HepG2 (cell line): ENCODE measurements at regions not wholly inside any gene's neighbourhood (a gene's known extent, or its start where the extent isn't known, plus 50 kb on each side); places are given as distances from the start of the nearest gene placed in this dataset.

Experiments used
- ATAC-seq: fragments of 200-7000 bp; cut with Tn5 transposase; 3 replicates; pipeline ENCODE4 v1.9.1; 2020; ENCODE audit warnings: mild to moderate bottlenecking, moderate library complexity
- BruUV-seq: library from RNA; stranded (reverse); fragments of 400-500 nt; replicated peaks from 2 replicates; lab custom pipeline; 2021; lab: Mats Ljungman, UMichigan
- CTCF ChIA-PET: fragments of 300-600 bp; formaldehyde crosslinking; extraction: SDS; loops from one replicate; lab custom pipeline; 2021; ENCODE audit warnings: low total read pairs, inconsistent platforms, low intra/inter-chr PET ratio; lab: Yijun Ruan, JAX
- POLR2A ChIA-PET: fragments of 350-600 bp; sonication (Branson Sonifier 250); formaldehyde crosslinking; loops from one replicate; lab custom pipeline; 2020; ENCODE audit warnings: antibody characterized with exemption, inconsistent platforms; lab: Yijun Ruan, JAX
- DNase-seq: peaks from one replicate; pipeline ENCODE4 v3.0.0-alpha.2; 2015; ENCODE audit warnings: low spot score
- FAIRE-seq: peaks from 3 replicates; lab custom pipeline; 2011; peaks lifted over from hg19 to GRCh38; lab: Jason Lieb, UNC
- H2AFZ ChIP-seq: one replicate; pipeline ENCODE4 v1.6.1; 2011; ENCODE audit warnings: low read length, inconsistent platforms
- H3K27ac ChIP-seq: fragments of 300-600 bp; 3 replicates; pipeline ENCODE4 v1.8.0; 2011; ENCODE audit warnings: mixed run types, mild to moderate bottlenecking, mixed read lengths, low read length, inconsistent platforms; ENCODE audit not compliant: insufficient read depth; ENCODE audit errors: extremely low read length
- H3K27me3 ChIP-seq, 2 experiments: fragments of 200-600 bp in 1 of 2; 2 replicates in 1 of 2; 3 replicates in 1 of 2; pipeline versions ENCODE4 v1.6.0 to v1.8.0; 2011; ENCODE audit warnings: low read length in 2 of 2, mild to moderate bottlenecking in 2 of 2, moderate library complexity in 2 of 2, inconsistent platforms in 1 of 2; ENCODE audit not compliant: insufficient read depth in 2 of 2, control insufficient read depth in 1 of 2
- H3K36me3 ChIP-seq, 2 experiments: fragments of 200-600 bp in 1 of 2; replicated peaks in 1 of 2; 2 replicates in 1 of 2; 3 replicates in 1 of 2; pipeline versions ENCODE4 v1.5.1 to v1.8.0; 2011; ENCODE audit warnings: low read length in 2 of 2, inconsistent platforms in 1 of 2; ENCODE audit not compliant: insufficient read depth in 2 of 2, control insufficient read depth in 1 of 2
- H3K4me1 ChIP-seq: 2 replicates; pipeline ENCODE4 v1.5.1; 2012; ENCODE audit warnings: low read length, inconsistent platforms; ENCODE audit not compliant: insufficient read depth
- H3K4me2 ChIP-seq: 2 replicates; pipeline ENCODE4 v1.6.0; 2011; ENCODE audit warnings: low read depth, low read length, inconsistent platforms
- H3K4me3 ChIP-seq, 3 experiments: fragments of 200-600 bp in 1 of 3; sonication (generic), shearing (Covaris generic) in 1 of 3; replicated peaks in 1 of 3; 2 replicates each; pipeline ENCODE4 v1.5.1; 2011 to 2016; ENCODE audit warnings: low read length in 3 of 3, inconsistent platforms in 2 of 3, low read depth in 2 of 3, mild to moderate bottlenecking in 2 of 3, control low read depth in 1 of 3, mixed read lengths in 1 of 3; ENCODE audit not compliant: insufficient read depth in 1 of 3
- H3K79me2 ChIP-seq: one replicate; pipeline ENCODE4 v1.6.1; 2011; ENCODE audit warnings: low read length, inconsistent platforms; ENCODE audit not compliant: insufficient read depth
- H3K9ac ChIP-seq: 2 replicates; pipeline ENCODE4 v1.6.0; 2011; ENCODE audit warnings: mild to moderate bottlenecking, low read depth, low read length, inconsistent platforms; ENCODE audit not compliant: insufficient read depth
- H3K9me3 ChIP-seq: 2 replicates; pipeline ENCODE4 v1.5.1; 2012; ENCODE audit warnings: mild to moderate bottlenecking, low read length
- H4K20me1 ChIP-seq: 2 replicates; pipeline ENCODE4 v1.6.0; 2011; ENCODE audit warnings: inconsistent platforms, mild to moderate bottlenecking, low read length, moderate library complexity; ENCODE audit not compliant: insufficient read depth
- RCOR2 ChIP-seq: IDR thresholded peaks from 2 replicates; pipeline ENCODE4 v1.6.1; 2016; ENCODE audit warnings: missing biosample characterization, missing genetic modification reagents
- RFXANK ChIP-seq: IDR thresholded peaks from 2 replicates; pipeline ENCODE4 v1.6.1; 2016
- XBP1 ChIP-seq: sonication (generic); formaldehyde crosslinking; IDR thresholded peaks from 2 replicates; pipeline ENCODE4 v1.5.0; 2020; ENCODE audit warnings: missing genetic modification reagents
- ZKSCAN8 ChIP-seq: IDR thresholded peaks from 2 replicates; pipeline ENCODE4 v1.6.1; 2016; ENCODE audit warnings: borderline replicate concordance, missing genetic modification reagents, missing compliant biosample characterization
- ZNF790 ChIP-seq: sonication (generic); formaldehyde crosslinking; IDR thresholded peaks from 2 replicates; pipeline ENCODE4 v1.8.0; 2022; ENCODE audit warnings: missing genetic modification reagents, mild to moderate bottlenecking, borderline replicate concordance
- ZNF792 ChIP-seq: IDR thresholded peaks from 2 replicates; pipeline ENCODE4 v1.6.1; 2016
- WGBS: methylation state at CpG from one replicate; pipeline ENCODE4 v1.1.6; 2017; ENCODE audit warnings: low lambda C conversion rate; 5-methylcytosine and 5-hydroxymethylcytosine counted together
- in situ Hi-C: cut with HindIII; loops from 2 replicates; pipeline ENCODE4 v1.10.0; 2017; ENCODE audit warnings: low pct_unique_long_range_greater_than_20kb; ENCODE audit not compliant: extremely low pct_ligation_motif_present
- intact Hi-C: fragments of 100-400 bp; cut with micrococcal nuclease; formaldehyde crosslinking; loops from one replicate; pipeline ENCODE4 v1.10.0; 2022; ENCODE audit not compliant: unreplicated experiment
- TF ChIP-seq, protein P1 (sequence below): IDR thresholded peaks from 2 replicates; pipeline ENCODE4 v1.6.1; 2016; ENCODE audit warnings: missing compliant biosample characterization, missing genetic modification reagents, borderline replicate concordance
- TF ChIP-seq, protein P2 (sequence below): sonication (generic); formaldehyde crosslinking; IDR thresholded peaks from 2 replicates; pipeline ENCODE4 v1.4.0; 2020; ENCODE audit warnings: missing genetic modification reagents, borderline replicate concordance
- TF ChIP-seq, protein P3 (sequence below): sonication (generic); formaldehyde crosslinking; IDR thresholded peaks from 2 replicates; pipeline ENCODE4 v1.8.1; 2023; ENCODE audit warnings: missing genetic modification reagents, inconsistent platforms, borderline replicate concordance

DNA sequence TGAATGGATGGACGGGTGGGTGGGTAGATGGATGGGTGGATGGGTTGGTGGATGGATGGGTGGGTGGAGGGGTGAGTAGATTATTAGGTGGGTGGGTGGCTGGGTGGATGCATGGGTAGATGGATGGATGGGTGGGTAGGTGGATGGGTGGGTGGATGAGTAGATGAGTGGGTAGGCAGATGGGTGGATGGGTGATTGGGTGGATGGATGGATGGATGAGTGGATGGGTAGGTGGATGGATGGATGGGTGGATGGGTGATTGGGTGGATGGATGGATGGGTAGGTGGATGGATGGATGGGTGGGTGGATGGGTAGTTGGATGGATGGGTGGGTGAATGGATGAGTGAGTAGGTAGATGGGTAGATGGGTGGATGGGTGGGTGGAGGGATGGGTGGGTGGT lies 59.6 kb upstream of the ADGRA1 start:
- intact Hi-C loops, result no loop called here
- Histone ChIP-seq H3K4me2 (no peak overlapping the region), H3K9me3 (no peaks in the 10 kb centered on the region), H3K4me3 (no peak overlapping the region), H3K79me2 (no peaks in the 10 kb centered on the region), H3K9ac (no peak overlapping the region), H3K36me3 (no peaks in the 10 kb centered on the region), H3K4me1 (no peaks in the 10 kb centered on the region), H2AFZ (no peak overlapping the region), H4K20me1 (no peaks in the 10 kb centered on the region), H3K27ac (no peak overlapping the region), H3K27me3 (peaks cover 10 to 77% of the 10 kb centered on the region in 2 experiments)
- DNase-seq, result no peak
- ATAC-seq, result no peak
- TF ChIP-seq, protein P1, sequence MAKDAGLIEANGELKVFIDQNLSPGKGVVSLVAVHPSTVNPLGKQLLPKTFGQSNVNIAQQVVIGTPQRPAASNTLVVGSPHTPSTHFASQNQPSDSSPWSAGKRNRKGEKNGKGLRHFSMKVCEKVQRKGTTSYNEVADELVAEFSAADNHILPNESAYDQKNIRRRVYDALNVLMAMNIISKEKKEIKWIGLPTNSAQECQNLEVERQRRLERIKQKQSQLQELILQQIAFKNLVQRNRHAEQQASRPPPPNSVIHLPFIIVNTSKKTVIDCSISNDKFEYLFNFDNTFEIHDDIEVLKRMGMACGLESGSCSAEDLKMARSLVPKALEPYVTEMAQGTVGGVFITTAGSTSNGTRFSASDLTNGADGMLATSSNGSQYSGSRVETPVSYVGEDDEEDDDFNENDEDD (CRISPR knock-in tag), result no peak
- TF ChIP-seq, protein P2, sequence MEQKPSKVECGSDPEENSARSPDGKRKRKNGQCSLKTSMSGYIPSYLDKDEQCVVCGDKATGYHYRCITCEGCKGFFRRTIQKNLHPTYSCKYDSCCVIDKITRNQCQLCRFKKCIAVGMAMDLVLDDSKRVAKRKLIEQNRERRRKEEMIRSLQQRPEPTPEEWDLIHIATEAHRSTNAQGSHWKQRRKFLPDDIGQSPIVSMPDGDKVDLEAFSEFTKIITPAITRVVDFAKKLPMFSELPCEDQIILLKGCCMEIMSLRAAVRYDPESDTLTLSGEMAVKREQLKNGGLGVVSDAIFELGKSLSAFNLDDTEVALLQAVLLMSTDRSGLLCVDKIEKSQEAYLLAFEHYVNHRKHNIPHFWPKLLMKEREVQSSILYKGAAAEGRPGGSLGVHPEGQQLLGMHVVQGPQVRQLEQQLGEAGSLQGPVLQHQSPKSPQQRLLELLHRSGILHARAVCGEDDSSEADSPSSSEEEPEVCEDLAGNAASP, result no peak
- no peak for TF ChIP-seq RFXANK
- no peak for TF ChIP-seq ZNF792 (CRISPR knock-in tag)
- TF ChIP-seq ZNF790 (CRISPR knock-in tag), result no peak
- TF ChIP-seq, protein P3, sequence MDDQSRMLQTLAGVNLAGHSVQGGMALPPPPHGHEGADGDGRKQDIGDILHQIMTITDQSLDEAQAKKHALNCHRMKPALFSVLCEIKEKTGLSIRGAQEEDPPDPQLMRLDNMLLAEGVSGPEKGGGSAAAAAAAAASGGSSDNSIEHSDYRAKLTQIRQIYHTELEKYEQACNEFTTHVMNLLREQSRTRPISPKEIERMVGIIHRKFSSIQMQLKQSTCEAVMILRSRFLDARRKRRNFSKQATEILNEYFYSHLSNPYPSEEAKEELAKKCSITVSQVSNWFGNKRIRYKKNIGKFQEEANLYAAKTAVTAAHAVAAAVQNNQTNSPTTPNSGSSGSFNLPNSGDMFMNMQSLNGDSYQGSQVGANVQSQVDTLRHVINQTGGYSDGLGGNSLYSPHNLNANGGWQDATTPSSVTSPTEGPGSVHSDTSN, result no peak
- no peak for TF ChIP-seq RCOR2 (CRISPR knock-in tag)
- no peak for TF ChIP-seq XBP1
- no peak for TF ChIP-seq ZKSCAN8 (CRISPR knock-in tag)
- no TSS peak for BruUV-seq
- 3% methylated on average over 1 of the region's 1 CpG for WGBS
- in situ Hi-C loops, result no loop called here
- ChIA-PET CTCF (no interaction called here), POLR2A (no interaction called here)
- no peak for FAIRE-seq
